ENCODE measurements at regions not wholly inside any gene's neighbourhood (a gene's known extent, or its start where the extent isn't known, plus 50 kb on each side); places are given as distances from the start of the nearest gene placed in this dataset.

- TF ChIP-seq CBX5 (CRISPR knock-in tag; IDR thresholded peaks at IDR 0.05; ENCODE audit: borderline replicate concordance) (no peak), RNF2 (conservative IDR thresholded peaks at IDR 0.05; ENCODE audit: low read depth) (no peak), ATF7 (IDR thresholded peaks at IDR 0.05) (no peak), ATF7 (CRISPR knock-in tag; IDR thresholded peaks at IDR 0.05) (no peak), KMT2B (CRISPR knock-in tag; IDR thresholded peaks at IDR 0.05) (no peak), JUNB (CRISPR knock-in tag; IDR thresholded peaks at IDR 0.05; ENCODE audit: borderline replicate concordance) (no peak), DNMT1 (CRISPR knock-in tag; IDR thresholded peaks at IDR 0.05) (no peak), ZNF878 (CRISPR knock-in tag; IDR thresholded peaks at IDR 0.05) (no peak), MLLT10 (CRISPR knock-in tag; IDR thresholded peaks at IDR 0.05) (no peak), NCOA5 (CRISPR knock-in tag; IDR thresholded peaks at IDR 0.05) (no peak), MTA3 (CRISPR knock-in tag; IDR thresholded peaks at IDR 0.05) (no peak), EZH2 (conservative IDR thresholded peaks at IDR 0.05; ENCODE audit: low read depth, low read length) (no peak)
- TF ChIP-seq, protein P1, sequence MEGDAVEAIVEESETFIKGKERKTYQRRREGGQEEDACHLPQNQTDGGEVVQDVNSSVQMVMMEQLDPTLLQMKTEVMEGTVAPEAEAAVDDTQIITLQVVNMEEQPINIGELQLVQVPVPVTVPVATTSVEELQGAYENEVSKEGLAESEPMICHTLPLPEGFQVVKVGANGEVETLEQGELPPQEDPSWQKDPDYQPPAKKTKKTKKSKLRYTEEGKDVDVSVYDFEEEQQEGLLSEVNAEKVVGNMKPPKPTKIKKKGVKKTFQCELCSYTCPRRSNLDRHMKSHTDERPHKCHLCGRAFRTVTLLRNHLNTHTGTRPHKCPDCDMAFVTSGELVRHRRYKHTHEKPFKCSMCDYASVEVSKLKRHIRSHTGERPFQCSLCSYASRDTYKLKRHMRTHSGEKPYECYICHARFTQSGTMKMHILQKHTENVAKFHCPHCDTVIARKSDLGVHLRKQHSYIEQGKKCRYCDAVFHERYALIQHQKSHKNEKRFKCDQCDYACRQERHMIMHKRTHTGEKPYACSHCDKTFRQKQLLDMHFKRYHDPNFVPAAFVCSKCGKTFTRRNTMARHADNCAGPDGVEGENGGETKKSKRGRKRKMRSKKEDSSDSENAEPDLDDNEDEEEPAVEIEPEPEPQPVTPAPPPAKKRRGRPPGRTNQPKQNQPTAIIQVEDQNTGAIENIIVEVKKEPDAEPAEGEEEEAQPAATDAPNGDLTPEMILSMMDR (CRISPR knock-in tag; IDR thresholded peaks at IDR 0.05) = no peak
- TF ChIP-seq, protein P2, sequence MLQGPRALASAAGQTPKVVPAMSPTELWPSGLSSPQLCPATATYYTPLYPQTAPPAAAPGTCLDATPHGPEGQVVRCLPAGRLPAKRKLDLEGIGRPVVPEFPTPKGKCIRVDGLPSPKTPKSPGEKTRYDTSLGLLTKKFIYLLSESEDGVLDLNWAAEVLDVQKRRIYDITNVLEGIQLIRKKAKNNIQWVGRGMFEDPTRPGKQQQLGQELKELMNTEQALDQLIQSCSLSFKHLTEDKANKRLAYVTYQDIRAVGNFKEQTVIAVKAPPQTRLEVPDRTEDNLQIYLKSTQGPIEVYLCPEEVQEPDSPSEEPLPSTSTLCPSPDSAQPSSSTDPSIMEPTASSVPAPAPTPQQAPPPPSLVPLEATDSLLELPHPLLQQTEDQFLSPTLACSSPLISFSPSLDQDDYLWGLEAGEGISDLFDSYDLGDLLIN (CRISPR knock-in tag; IDR thresholded peaks at IDR 0.05; ENCODE audit: borderline replicate concordance) = no peak
- TF ChIP-seq, protein P3, sequence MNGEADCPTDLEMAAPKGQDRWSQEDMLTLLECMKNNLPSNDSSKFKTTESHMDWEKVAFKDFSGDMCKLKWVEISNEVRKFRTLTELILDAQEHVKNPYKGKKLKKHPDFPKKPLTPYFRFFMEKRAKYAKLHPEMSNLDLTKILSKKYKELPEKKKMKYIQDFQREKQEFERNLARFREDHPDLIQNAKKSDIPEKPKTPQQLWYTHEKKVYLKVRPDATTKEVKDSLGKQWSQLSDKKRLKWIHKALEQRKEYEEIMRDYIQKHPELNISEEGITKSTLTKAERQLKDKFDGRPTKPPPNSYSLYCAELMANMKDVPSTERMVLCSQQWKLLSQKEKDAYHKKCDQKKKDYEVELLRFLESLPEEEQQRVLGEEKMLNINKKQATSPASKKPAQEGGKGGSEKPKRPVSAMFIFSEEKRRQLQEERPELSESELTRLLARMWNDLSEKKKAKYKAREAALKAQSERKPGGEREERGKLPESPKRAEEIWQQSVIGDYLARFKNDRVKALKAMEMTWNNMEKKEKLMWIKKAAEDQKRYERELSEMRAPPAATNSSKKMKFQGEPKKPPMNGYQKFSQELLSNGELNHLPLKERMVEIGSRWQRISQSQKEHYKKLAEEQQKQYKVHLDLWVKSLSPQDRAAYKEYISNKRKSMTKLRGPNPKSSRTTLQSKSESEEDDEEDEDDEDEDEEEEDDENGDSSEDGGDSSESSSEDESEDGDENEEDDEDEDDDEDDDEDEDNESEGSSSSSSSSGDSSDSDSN (CRISPR knock-in tag; IDR thresholded peaks at IDR 0.05) = no peak
These were observed 153.1 kb downstream of the BRD1 start for GRCh38 chr22:49674479-49675050.

Measured in HepG2 (cell line).